Liver (tissue), 3 donors: ENCODE measurements at regions not wholly inside any gene's neighbourhood (a gene's known extent, or its start where the extent isn't known, plus 50 kb on each side); places are given as distances from the start of the nearest gene placed in this dataset.

Experiments used
- ATF3 ChIP-seq: IDR thresholded peaks from 2 replicates; pipeline ENCODE4 v1.6.1; 2016; ENCODE audit warnings: antibody characterized with exemption
- CTCF ChIP-seq: fragments of 150-350 bp; IDR thresholded peaks from 2 replicates; pipeline ENCODE4 v1.5.1; 2017; ENCODE audit warnings: improper control_type of control experiment, low read depth, low read length; ENCODE audit not compliant: missing input control
- EGR1 ChIP-seq, 2 donors: IDR thresholded peaks; 2 replicates each; pipeline ENCODE4 v1.6.1; 2016 to 2018; ENCODE audit warnings: antibody characterized with exemption in 2 of 2, low read depth in 2 of 2
- GABPA ChIP-seq, 2 donors: IDR thresholded peaks in 1 of 2; conservative IDR thresholded peaks in 1 of 2; 2 replicates each; pipeline ENCODE4 v1.6.1; 2016; ENCODE audit warnings: antibody characterized with exemption in 2 of 2, mild to moderate bottlenecking in 1 of 2, moderate library complexity in 1 of 2
- HNF4G ChIP-seq: IDR thresholded peaks from 2 replicates; pipeline ENCODE4 v1.6.1; 2016; ENCODE audit warnings: antibody characterized with exemption
- JUND ChIP-seq, 2 donors: IDR thresholded peaks; 2 replicates each; pipeline ENCODE4 v1.6.1; 2016; ENCODE audit warnings: antibody characterized with exemption in 2 of 2
- MAX ChIP-seq: IDR thresholded peaks from 2 replicates; pipeline ENCODE4 v1.6.1; 2016; ENCODE audit warnings: antibody characterized with exemption
- RAD21 ChIP-seq, 2 donors: IDR thresholded peaks; 2 replicates each; pipeline ENCODE4 v1.6.1; 2016; ENCODE audit warnings: antibody characterized with exemption in 2 of 2, mild to moderate bottlenecking in 2 of 2
- REST ChIP-seq: IDR thresholded peaks from 2 replicates; pipeline ENCODE4 v1.6.1; 2016; ENCODE audit warnings: antibody characterized with exemption, mild to moderate bottlenecking
- SP1 ChIP-seq: IDR thresholded peaks from 2 replicates; pipeline ENCODE4 v1.6.1; 2018; ENCODE audit warnings: antibody characterized with exemption, mild to moderate bottlenecking
- donor health status: healthy.
- donor health status: healthy.

GRCh38 chr10:64037071-64037661 is 516.0 kb downstream of the REEP3 start:
- no peak for TF ChIP-seq CTCF
- TF ChIP-seq EGR1 (IDR thresholded peaks at IDR 0.05; ENCODE audit: low read depth in 2 of 2): no peak
- no peak for TF ChIP-seq GABPA (IDR thresholded peaks at IDR 0.05 in 1 of 2, conservative IDR thresholded peaks at IDR 0.05 in 1 of 2)
- no peak for TF ChIP-seq ATF3
- TF ChIP-seq JUND (IDR thresholded peaks at IDR 0.05): no peak
- TF ChIP-seq RAD21 (IDR thresholded peaks at IDR 0.05): no peak
- TF ChIP-seq HNF4G: no peak
- no peak for TF ChIP-seq MAX
- TF ChIP-seq REST: no peak
- no peak for TF ChIP-seq SP1
